ENCODE measurements at regions not wholly inside any gene's neighbourhood (a gene's known extent, or its start where the extent isn't known, plus 50 kb on each side); places are given as distances from the start of the nearest gene placed in this dataset.

GRCh38 chr2:12287220-12287751, 429.4 kb upstream of the TRIB2 start:
- no TSS peak for BruUV-seq (replicated peaks)
- no peak for TF ChIP-seq MAX (IDR thresholded peaks at IDR 0.05)
- no peak for TF ChIP-seq TCF7L2 (IDR thresholded peaks at IDR 0.05; ENCODE audit: borderline replicate concordance, extremely low read depth, insufficient read depth, insufficient read length)
- TF ChIP-seq FOSL1 (IDR thresholded peaks at IDR 0.05; ENCODE audit: low read depth), result no peak
- TF ChIP-seq SIN3A (IDR thresholded peaks at IDR 0.05; ENCODE audit: low read depth), result no peak
- TF ChIP-seq POLR2AphosphoS5 (IDR thresholded peaks at IDR 0.05; ENCODE audit: low read depth, low read length), result no peak
- no peak for TF ChIP-seq YY1 (IDR thresholded peaks at IDR 0.05; ENCODE audit: extremely low read depth, insufficient replicate concordance, low read depth, low read length)
- TF ChIP-seq REST (IDR thresholded peaks at IDR 0.05; ENCODE audit: low read depth), result no peak
- no peak for TF ChIP-seq POLR2A (IDR thresholded peaks at IDR 0.05; ENCODE audit: borderline replicate concordance, extremely low read depth, insufficient read depth, insufficient read length)
- TF ChIP-seq RAD21 (IDR thresholded peaks at IDR 0.05; ENCODE audit: low read depth), result no peak
- no peak for TF ChIP-seq ZBTB33 (IDR thresholded peaks at IDR 0.05; ENCODE audit: extremely low read depth, insufficient replicate concordance, low read length)
- TF ChIP-seq ZNF274 (IDR thresholded peaks at IDR 0.05; ENCODE audit: low read depth, low read length), result no peak
- TF ChIP-seq EZH2phosphoT487 (IDR thresholded peaks at IDR 0.05; ENCODE audit: borderline replicate concordance), result no peak
- TF ChIP-seq EZH2 (IDR thresholded peaks at IDR 0.05), result no peak
- no peak for TF ChIP-seq SRF (IDR thresholded peaks at IDR 0.05; ENCODE audit: low read depth)
- TF ChIP-seq EGR1 (IDR thresholded peaks at IDR 0.05; ENCODE audit: low read depth), result no peak
- TF ChIP-seq, protein P1, sequence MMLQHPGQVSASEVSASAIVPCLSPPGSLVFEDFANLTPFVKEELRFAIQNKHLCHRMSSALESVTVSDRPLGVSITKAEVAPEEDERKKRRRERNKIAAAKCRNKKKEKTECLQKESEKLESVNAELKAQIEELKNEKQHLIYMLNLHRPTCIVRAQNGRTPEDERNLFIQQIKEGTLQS (IDR thresholded peaks at IDR 0.05), result no peak
- TF ChIP-seq CEBPB (IDR thresholded peaks at IDR 0.05; ENCODE audit: low read depth), result no peak
- no peak for TF ChIP-seq CBX3 (IDR thresholded peaks at IDR 0.05; ENCODE audit: low read depth)
- TF ChIP-seq SP1 (IDR thresholded peaks at IDR 0.05; ENCODE audit: low read depth), result no peak
- no peak for TF ChIP-seq JUND (IDR thresholded peaks at IDR 0.05)
- Histone ChIP-seq H4K20me1 (ENCODE audit: insufficient read depth) (no peaks in the 10 kb centered on the region), H3K4me1 (ENCODE audit: control insufficient read depth in 1 of 2, insufficient read depth in 2 of 2, low read length in 2 of 2) (no peaks in the 10 kb centered on the region), H3K4me3 (replicated peaks in 1 of 2; ENCODE audit: low read depth in 1 of 2, low read length in 2 of 2) (no peak overlapping the region), H2AFZ (ENCODE audit: low read depth, low read length, poor library complexity, severe bottlenecking) (no peak overlapping the region), H3K9me2 (ENCODE audit: insufficient read depth) (no peaks in the 10 kb centered on the region), H3K27ac (ENCODE audit: low read depth, low read length) (no peak overlapping the region), H3K79me2 (ENCODE audit: insufficient read depth, low read length) (no peaks in the 10 kb centered on the region), H3K9me3 (ENCODE audit: control insufficient read depth in 1 of 2, insufficient read depth in 1 of 2, low read depth in 1 of 2, low read length in 2 of 2) (no peaks in the 10 kb centered on the region), H3K27me3 (ENCODE audit: insufficient read depth, low read length) (no peaks in the 10 kb centered on the region), H3K36me3 (ENCODE audit: control insufficient read depth in 1 of 2, insufficient read depth in 2 of 2, low read length in 2 of 2) (no peaks in the 10 kb centered on the region), H3K9ac (ENCODE audit: low read length) (no peak overlapping the region), H3K4me2 (ENCODE audit: low read length) (no peak overlapping the region)
- POLR2A ChIA-PET, result no interaction called here
- RAD21 ChIA-PET (ENCODE audit: low non-redundant PET in 1 of 2, low total read pairs in 2 of 2, uncharacterized antibody in 2 of 2, unreplicated experiment in 2 of 2), result no interaction called here
- intact Hi-C loops (cut with micrococcal nuclease), result no loop called here
- DNase-seq (ENCODE audit: low read depth, low spot score) (no peak), ATAC-seq (no peak)
- CTCF ChIA-PET, result no interaction called here
